PC-3 (cell line): ENCODE measurements at regions not wholly inside any gene's neighbourhood (a gene's known extent, or its start where the extent isn't known, plus 50 kb on each side); places are given as distances from the start of the nearest gene placed in this dataset.

Experiments
- ATAC-seq: fragments of 200-7000 bp; cut with Tn5 transposase; 2 replicates; pipeline ENCODE4 v1.9.1; 2020; ENCODE audit warnings: mild to moderate bottlenecking, moderate library complexity
- BruUV-seq: library from RNA; stranded (reverse); fragments of 400-500 nt; replicated peaks from 2 replicates; lab custom pipeline; 2021; lab: Mats Ljungman, UMichigan
- CTCF ChIA-PET: fragments of 300-600 bp; sonication (Branson Sonifier 250); formaldehyde crosslinking; loops from one replicate; lab custom pipeline; 2022; ENCODE audit warnings: antibody characterized with exemption; lab: Charles Lee
- POLR2A ChIA-PET: fragments of 300-600 bp; sonication (Branson Sonifier 250); formaldehyde crosslinking; loops from one replicate; lab custom pipeline; 2022; ENCODE audit warnings: antibody characterized with exemption; ENCODE audit not compliant: unreplicated experiment; lab: Charles Lee
- DNase-seq: peaks from one replicate; pipeline ENCODE4 v3.0.0-alpha.2; 2015
- H2AFZ ChIP-seq: fragments of 300-600 bp; sonication (generic); 2 replicates; pipeline ENCODE4 v1.6.0; 2016; ENCODE audit warnings: antibody characterized with exemption, low read length
- H3F3A ChIP-seq: fragments of 300-600 bp; sonication (generic); one replicate; pipeline ENCODE4 v1.6.0; 2017; ENCODE audit warnings: antibody characterized with exemption, low read length, control low read depth, mild to moderate bottlenecking; ENCODE audit not compliant: unreplicated experiment
- H3K27ac ChIP-seq: fragments of 300-600 bp; sonication (generic); 2 replicates; pipeline ENCODE4 v1.5.1; 2016; ENCODE audit warnings: mild to moderate bottlenecking, low read length
- H3K27me3 ChIP-seq: fragments of 300-600 bp; sonication (generic); 2 replicates; pipeline ENCODE4 v1.6.1; 2016; ENCODE audit warnings: low read length, mixed read lengths
- H3K36me3 ChIP-seq: fragments of 300-600 bp; sonication (generic); 2 replicates; pipeline ENCODE4 v1.6.1; 2016; ENCODE audit warnings: low read depth, mixed run types, low read length, mixed read lengths
- H3K4me1 ChIP-seq: fragments of 300-600 bp; sonication (generic); 2 replicates; pipeline ENCODE4 v1.5.1; 2016; ENCODE audit warnings: low read length; ENCODE audit not compliant: insufficient read depth
- H3K4me2 ChIP-seq: fragments of 300-600 bp; sonication (generic); 2 replicates; pipeline ENCODE4 v1.6.0; 2016; ENCODE audit warnings: low read length
- H3K4me3 ChIP-seq: fragments of 300-600 bp; sonication (generic); 2 replicates; pipeline ENCODE4 v1.5.1; 2016; ENCODE audit warnings: mild to moderate bottlenecking, low read length, mixed read lengths
- H3K79me2 ChIP-seq: fragments of 300-600 bp; sonication (generic); 2 replicates; pipeline ENCODE4 v1.6.1; 2017; ENCODE audit warnings: low read length, mixed read lengths
- H3K9ac ChIP-seq: fragments of 300-600 bp; sonication (generic); 2 replicates; pipeline ENCODE4 v1.6.0; 2016; ENCODE audit warnings: mild to moderate bottlenecking, low read length
- H3K9me2 ChIP-seq: fragments of 300-600 bp; sonication (generic); replicated peaks from 2 replicates; pipeline ENCODE4 v1.6.1; 2016; ENCODE audit warnings: mixed run types, low read length, mixed read lengths
- H3K9me3 ChIP-seq: fragments of 300-600 bp; sonication (generic); 2 replicates; pipeline ENCODE4 v1.6.1; 2016; ENCODE audit warnings: low read length, mixed read lengths
- H4K20me1 ChIP-seq: fragments of 300-600 bp; sonication (generic); 2 replicates; pipeline ENCODE4 v1.6.1; 2016; ENCODE audit warnings: low read length, mixed read lengths
- EZH2 ChIP-seq: fragments of 300-600 bp; sonication (generic); IDR thresholded peaks from one replicate; pipeline ENCODE4 v1.6.1; 2017; ENCODE audit warnings: antibody characterized with exemption, mild to moderate bottlenecking, low read length; ENCODE audit not compliant: unreplicated experiment
- EZH2phosphoT487 ChIP-seq: fragments of 300-600 bp; sonication (generic); IDR thresholded peaks from 2 replicates; pipeline ENCODE4 v1.6.1; 2018; ENCODE audit warnings: mild to moderate bottlenecking, antibody characterized with exemption, low read length, borderline replicate concordance
- intact Hi-C: fragments of 100-400 bp; cut with micrococcal nuclease; formaldehyde crosslinking; loops from 2 replicates; pipeline ENCODE4 v1.9.0; 2023
- TF ChIP-seq, protein P1 (sequence below): fragments of 300-600 bp; sonication (generic); conservative IDR thresholded peaks from 2 replicates; pipeline ENCODE4 v1.5.1; 2017; ENCODE audit warnings: antibody characterized with exemption, low read depth, mild to moderate bottlenecking, low read length

- BruUV-seq: no TSS peak
- ATAC-seq (no peak), DNase-seq (no peak)
- Histone ChIP-seq H3K36me3 (no peaks in the 10 kb centered on the region), H3K79me2 (no peaks in the 10 kb centered on the region), H3K9ac (no peak overlapping the region), H4K20me1 (no peaks in the 10 kb centered on the region), H3K27me3 (no peaks in the 10 kb centered on the region), H3K9me2 (no peaks in the 10 kb centered on the region), H2AFZ (no peak overlapping the region), H3K4me2 (no peak overlapping the region), H3K4me3 (no peak overlapping the region), H3F3A (no peaks in the 10 kb centered on the region), H3K9me3 (no peaks in the 10 kb centered on the region), H3K27ac (no peak overlapping the region), H3K4me1 (no peaks in the 10 kb centered on the region)
- intact Hi-C loops: no loop called here
- CTCF ChIA-PET: no interaction called here
- TF ChIP-seq, protein P1, sequence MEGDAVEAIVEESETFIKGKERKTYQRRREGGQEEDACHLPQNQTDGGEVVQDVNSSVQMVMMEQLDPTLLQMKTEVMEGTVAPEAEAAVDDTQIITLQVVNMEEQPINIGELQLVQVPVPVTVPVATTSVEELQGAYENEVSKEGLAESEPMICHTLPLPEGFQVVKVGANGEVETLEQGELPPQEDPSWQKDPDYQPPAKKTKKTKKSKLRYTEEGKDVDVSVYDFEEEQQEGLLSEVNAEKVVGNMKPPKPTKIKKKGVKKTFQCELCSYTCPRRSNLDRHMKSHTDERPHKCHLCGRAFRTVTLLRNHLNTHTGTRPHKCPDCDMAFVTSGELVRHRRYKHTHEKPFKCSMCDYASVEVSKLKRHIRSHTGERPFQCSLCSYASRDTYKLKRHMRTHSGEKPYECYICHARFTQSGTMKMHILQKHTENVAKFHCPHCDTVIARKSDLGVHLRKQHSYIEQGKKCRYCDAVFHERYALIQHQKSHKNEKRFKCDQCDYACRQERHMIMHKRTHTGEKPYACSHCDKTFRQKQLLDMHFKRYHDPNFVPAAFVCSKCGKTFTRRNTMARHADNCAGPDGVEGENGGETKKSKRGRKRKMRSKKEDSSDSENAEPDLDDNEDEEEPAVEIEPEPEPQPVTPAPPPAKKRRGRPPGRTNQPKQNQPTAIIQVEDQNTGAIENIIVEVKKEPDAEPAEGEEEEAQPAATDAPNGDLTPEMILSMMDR: no peak
- TF ChIP-seq EZH2phosphoT487: no peak
- TF ChIP-seq EZH2: no peak
- POLR2A ChIA-PET: no interaction called here
These were observed 273.6 kb downstream of the ETAA1 start for GRCh38 chr2:67670747-67671183.

GRCh38 chr2:67671464-67672450 is 274.6 kb downstream of the ETAA1 start:
- CTCF ChIA-PET: no interaction called here
- POLR2A ChIA-PET: no interaction called here
- intact Hi-C loops: no loop called here

More at GRCh38 chr2:67671464-67672450, 274.6 kb downstream of the ETAA1 start:
- H3K4me1 ChIP-seq: no peaks in the 10 kb centered on the region
- ATAC-seq: no peak
- no peaks in the 10 kb centered on the region for H3K27me3 ChIP-seq
- H3K9ac ChIP-seq: no peak overlapping the region
- no peaks in the 10 kb centered on the region for H3K36me3 ChIP-seq
- TF ChIP-seq EZH2phosphoT487 (no peak), EZH2 (no peak)
- TF ChIP-seq, protein P1: no peak
- DNase-seq: no peak
- no peak overlapping the region for H3K4me3 ChIP-seq
- H3K4me2 ChIP-seq: no peak overlapping the region
- no peaks in the 10 kb centered on the region for H3K79me2 ChIP-seq
- H3F3A ChIP-seq: no peaks in the 10 kb centered on the region
- H4K20me1 ChIP-seq: no peaks in the 10 kb centered on the region
- H3K27ac ChIP-seq: no peak overlapping the region
- no TSS peak for BruUV-seq
- no peaks in the 10 kb centered on the region for H3K9me2 ChIP-seq
- H3K9me3 ChIP-seq: no peaks in the 10 kb centered on the region
- H2AFZ ChIP-seq: no peak overlapping the region
